SK-N-SH (cell line): ENCODE measurements at regions not wholly inside any gene's neighbourhood (a gene's known extent, or its start where the extent isn't known, plus 50 kb on each side); places are given as distances from the start of the nearest gene placed in this dataset.

Source experiments
- CTCF ChIA-PET: fragments of 300-600, 350-600 bp; formaldehyde crosslinking; extraction: SDS; loops from one replicate; lab custom pipeline; 2021; lab: Yijun Ruan, JAX
- POLR2A ChIA-PET: fragments of 350-600 bp; sonication (Branson Sonifier 250); formaldehyde crosslinking; extraction: SDS; loops from one replicate; lab custom pipeline; 2020; ENCODE audit warnings: antibody characterized with exemption, inconsistent platforms; lab: Yijun Ruan, JAX
- DNase-seq: peaks from one replicate; pipeline ENCODE4 v3.0.0; 2012
- H2AFZ ChIP-seq: fragments of 200-600 bp; sonication (generic); 2 replicates; pipeline ENCODE4 v1.8.1; 2016; ENCODE audit warnings: antibody characterized with exemption, mild to moderate bottlenecking, low read depth
- H3F3A ChIP-seq: fragments of 200-600 bp; sonication (generic); replicated peaks from 2 replicates; pipeline ENCODE3; 2016; ENCODE audit warnings: antibody characterized with exemption, mild to moderate bottlenecking; ENCODE audit not compliant: insufficient read depth
- H3K27ac ChIP-seq, 2 experiments: fragments of 200-500 bp in 1 of 2; fragments of 200-600 bp in 1 of 2; sonication (Bioruptor generic) in 1 of 2; sonication (generic), shearing (Covaris generic) in 1 of 2; 2 replicates each; pipeline versions ENCODE4 v1.5.1 to v1.6.1; 2014 to 2016; ENCODE audit warnings: low read depth in 2 of 2, inconsistent platforms in 1 of 2, low read length in 1 of 2, mild to moderate bottlenecking in 1 of 2, mixed read lengths in 1 of 2
- H3K27me3 ChIP-seq: fragments of 200-600 bp; sonication (generic), shearing (Covaris generic); 2 replicates; pipeline ENCODE4 v1.6.1; 2016; ENCODE audit warnings: mixed run types; ENCODE audit not compliant: insufficient read depth
- H3K36me3 ChIP-seq, 2 experiments: fragments of 200-500 bp in 1 of 2; fragments of 200-600 bp in 1 of 2; sonication (Bioruptor generic) in 1 of 2; sonication (generic) in 1 of 2; replicated peaks in 1 of 2; 2 replicates each; pipeline versions ENCODE3 to v1.5.1; 2014 to 2016; ENCODE audit warnings: low read length in 1 of 2, mild to moderate bottlenecking in 1 of 2; ENCODE audit not compliant: insufficient read depth in 2 of 2, control insufficient read depth in 1 of 2
- H3K4me1 ChIP-seq, 2 experiments: fragments of 200-500 bp in 1 of 2; fragments of 200-600 bp in 1 of 2; sonication (Bioruptor generic) in 1 of 2; sonication (generic), shearing (Covaris generic) in 1 of 2; 2 replicates each; pipeline versions ENCODE4 v1.5.1 to v1.6.1; 2014 to 2016; ENCODE audit warnings: low read depth in 1 of 2, low read length in 1 of 2, mixed run types in 1 of 2; ENCODE audit not compliant: insufficient read depth in 2 of 2, control insufficient read depth in 1 of 2
- H3K4me2 ChIP-seq: fragments of 200-600 bp; sonication (generic), shearing (Covaris generic); 2 replicates; pipeline ENCODE4 v1.6.1; 2017; ENCODE audit warnings: mixed run types
- H3K4me3 ChIP-seq, 2 experiments: fragments of 200-500 bp in 1 of 2; fragments of 200-600 bp in 1 of 2; sonication (Bioruptor generic) in 1 of 2; sonication (generic), shearing (Covaris generic) in 1 of 2; 2 replicates each; pipeline versions ENCODE4 v1.5.1 to v1.8.1; 2014 to 2016; ENCODE audit warnings: low read depth in 2 of 2, inconsistent platforms in 1 of 2, low read length in 1 of 2, mild to moderate bottlenecking in 1 of 2, mixed read lengths in 1 of 2, moderate library complexity in 1 of 2
- H3K79me2 ChIP-seq: fragments of 200-600 bp; sonication (generic); 2 replicates; pipeline ENCODE4 v1.8.1; 2017; ENCODE audit warnings: mild to moderate bottlenecking; ENCODE audit not compliant: insufficient read depth
- H3K9ac ChIP-seq: fragments of 200-600 bp; sonication (generic); 2 replicates; pipeline ENCODE4 v1.6.1; 2017; ENCODE audit warnings: mixed run types
- H3K9me2 ChIP-seq: fragments of 200-600 bp; sonication (generic); 2 replicates; pipeline ENCODE4 v1.6.1; 2017; ENCODE audit warnings: mixed run types
- H3K9me3 ChIP-seq: fragments of 200-600 bp; sonication (generic); 2 replicates; pipeline ENCODE4 v1.6.1; 2017; ENCODE audit warnings: mixed run types, mild to moderate bottlenecking, moderate library complexity
- H4K20me1 ChIP-seq: fragments of 200-600 bp; sonication (generic); 2 replicates; pipeline ENCODE4 v1.6.1; 2017; ENCODE audit warnings: mild to moderate bottlenecking, mixed run types; ENCODE audit not compliant: insufficient read depth
- CHD2 ChIP-seq: fragments of 150-350 bp; IDR thresholded peaks from 2 replicates; pipeline ENCODE4 v1.6.1; 2018; ENCODE audit warnings: low read length; ENCODE audit not compliant: partially characterized antibody
- ELF1 ChIP-seq: IDR thresholded peaks from 2 replicates; pipeline ENCODE4 v1.4.0; 2012
- EP300 ChIP-seq, 2 experiments: IDR thresholded peaks; 2 replicates each; pipeline versions ENCODE4 v1.4.0 to v1.6.1; 2012; ENCODE audit warnings: borderline replicate concordance in 1 of 2, low read depth in 1 of 2, low read length in 1 of 2
- FOSL2 ChIP-seq: IDR thresholded peaks from 2 replicates; pipeline ENCODE4 v1.4.0; 2012; ENCODE audit warnings: low read depth, mild to moderate bottlenecking, moderate library complexity, borderline replicate concordance
- FOXJ3 ChIP-seq: sonication (generic); formaldehyde crosslinking; IDR thresholded peaks from 2 replicates; pipeline ENCODE4 v1.5.1; 2020; ENCODE audit warnings: mild to moderate bottlenecking, missing genetic modification reagents
- FOXM1 ChIP-seq: IDR thresholded peaks from 2 replicates; pipeline ENCODE4 v1.4.0; 2012; ENCODE audit warnings: low read depth, mild to moderate bottlenecking
- GABPA ChIP-seq: IDR thresholded peaks from 2 replicates; pipeline ENCODE4 v1.4.0; 2012; ENCODE audit warnings: low read depth, mild to moderate bottlenecking
- GATA2 ChIP-seq: sonication (generic); formaldehyde crosslinking; IDR thresholded peaks from 2 replicates; pipeline ENCODE4 v1.5.0; 2020; ENCODE audit warnings: mild to moderate bottlenecking, missing genetic modification reagents
- JUND ChIP-seq: IDR thresholded peaks from 2 replicates; pipeline ENCODE4 v1.4.0; 2012
- MXI1 ChIP-seq: IDR thresholded peaks from 2 replicates; pipeline ENCODE4 v1.6.1; 2012; ENCODE audit warnings: mild to moderate bottlenecking, low read depth, low read length, improper control_type of control experiment
- NRF1 ChIP-seq: IDR thresholded peaks from 2 replicates; pipeline ENCODE4 v1.6.1; 2012; ENCODE audit warnings: low read depth, mild to moderate bottlenecking, low read length
- POLR2AphosphoS5 ChIP-seq: IDR thresholded peaks from 2 replicates; pipeline ENCODE4 v1.6.1; 2012; ENCODE audit warnings: low read depth, low read length
- RAD21 ChIP-seq: IDR thresholded peaks from 2 replicates; pipeline ENCODE4 v1.6.1; 2012; ENCODE audit warnings: mild to moderate bottlenecking, low read length
- RCOR1 ChIP-seq: fragments of 150-350 bp; IDR thresholded peaks from 2 replicates; pipeline ENCODE4 v1.6.1; 2017; ENCODE audit warnings: antibody characterized with exemption, low read length
- RFX5 ChIP-seq: IDR thresholded peaks from 2 replicates; pipeline ENCODE4 v1.6.1; 2012; ENCODE audit warnings: mild to moderate bottlenecking, improper control_type of control experiment, low read length
- RXRA ChIP-seq: IDR thresholded peaks from 2 replicates; pipeline ENCODE4 v1.4.0; 2012; ENCODE audit warnings: low read depth, mild to moderate bottlenecking, borderline replicate concordance
- SMC3 ChIP-seq: IDR thresholded peaks from 2 replicates; pipeline ENCODE4 v1.6.1; 2012; ENCODE audit warnings: low read depth, low read length, improper control_type of control experiment
- TAF1 ChIP-seq: IDR thresholded peaks from 2 replicates; pipeline ENCODE4 v1.6.1; 2012; ENCODE audit warnings: low read depth, mild to moderate bottlenecking, low read length, moderate library complexity, borderline replicate concordance
- TEAD4 ChIP-seq: IDR thresholded peaks from 2 replicates; pipeline ENCODE4 v1.4.0; 2012; ENCODE audit warnings: mild to moderate bottlenecking, borderline replicate concordance; ENCODE audit not compliant: insufficient read depth
- YY1 ChIP-seq: IDR thresholded peaks from 2 replicates; pipeline ENCODE4 v1.4.0; 2012; ENCODE audit warnings: low read depth, mild to moderate bottlenecking
- WGBS: methylation state at CpG from one replicate; pipeline ENCODE4 v1.1.6; 2017; ENCODE audit warnings: low lambda C conversion rate; 5-methylcytosine and 5-hydroxymethylcytosine counted together
- TF ChIP-seq, protein P1 (sequence below): IDR thresholded peaks from 2 replicates; pipeline ENCODE4 v1.4.0; 2012; ENCODE audit warnings: low read depth, borderline replicate concordance
- TF ChIP-seq, protein P2 (sequence below): IDR thresholded peaks from 2 replicates; pipeline ENCODE4; 2012
- TF ChIP-seq, protein P3 (sequence below): fragments of 150-350 bp; IDR thresholded peaks from 2 replicates; pipeline ENCODE4 v1.6.1; 2016; ENCODE audit warnings: mild to moderate bottlenecking, low read depth, low read length
- TF ChIP-seq, protein P4 (sequence below): IDR thresholded peaks from 2 replicates; pipeline ENCODE4 v1.4.0; 2012; ENCODE audit warnings: low read depth, borderline replicate concordance

DNA sequence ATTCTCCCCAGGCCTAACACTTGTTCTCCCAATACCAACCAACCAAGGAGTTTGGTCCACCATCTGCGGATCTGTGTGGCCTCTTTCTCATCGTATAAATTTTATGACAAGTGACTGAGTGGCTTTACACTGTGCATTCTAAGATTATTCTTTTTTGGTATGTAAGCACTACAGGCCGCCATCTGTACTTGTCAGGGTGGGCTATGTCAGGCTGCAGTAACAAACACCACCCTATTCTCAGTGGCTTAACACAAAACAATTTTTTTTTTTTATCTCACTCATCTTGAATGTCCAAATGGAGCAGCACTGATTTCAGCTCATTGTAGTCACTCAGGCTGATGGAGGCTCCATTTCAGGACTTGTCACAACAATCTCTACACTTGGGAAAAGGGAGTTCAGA, 412.7 kb upstream of the MIR17HG start (continued):
- TF ChIP-seq GABPA (no peak), MXI1 (no peak), RXRA (no peak), YY1 (no peak), SMC3 (no peak), NRF1 (no peak), RCOR1 (no peak), TEAD4 (no peak), ELF1 (no peak), JUND (no peak), CHD2 (no peak)
- TF ChIP-seq, protein P1, sequence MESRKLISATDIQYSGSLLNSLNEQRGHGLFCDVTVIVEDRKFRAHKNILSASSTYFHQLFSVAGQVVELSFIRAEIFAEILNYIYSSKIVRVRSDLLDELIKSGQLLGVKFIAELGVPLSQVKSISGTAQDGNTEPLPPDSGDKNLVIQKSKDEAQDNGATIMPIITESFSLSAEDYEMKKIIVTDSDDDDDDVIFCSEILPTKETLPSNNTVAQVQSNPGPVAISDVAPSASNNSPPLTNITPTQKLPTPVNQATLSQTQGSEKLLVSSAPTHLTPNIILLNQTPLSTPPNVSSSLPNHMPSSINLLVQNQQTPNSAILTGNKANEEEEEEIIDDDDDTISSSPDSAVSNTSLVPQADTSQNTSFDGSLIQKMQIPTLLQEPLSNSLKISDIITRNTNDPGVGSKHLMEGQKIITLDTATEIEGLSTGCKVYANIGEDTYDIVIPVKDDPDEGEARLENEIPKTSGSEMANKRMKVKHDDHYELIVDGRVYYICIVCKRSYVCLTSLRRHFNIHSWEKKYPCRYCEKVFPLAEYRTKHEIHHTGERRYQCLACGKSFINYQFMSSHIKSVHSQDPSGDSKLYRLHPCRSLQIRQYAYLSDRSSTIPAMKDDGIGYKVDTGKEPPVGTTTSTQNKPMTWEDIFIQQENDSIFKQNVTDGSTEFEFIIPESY: no peak
- TF ChIP-seq, protein P2, sequence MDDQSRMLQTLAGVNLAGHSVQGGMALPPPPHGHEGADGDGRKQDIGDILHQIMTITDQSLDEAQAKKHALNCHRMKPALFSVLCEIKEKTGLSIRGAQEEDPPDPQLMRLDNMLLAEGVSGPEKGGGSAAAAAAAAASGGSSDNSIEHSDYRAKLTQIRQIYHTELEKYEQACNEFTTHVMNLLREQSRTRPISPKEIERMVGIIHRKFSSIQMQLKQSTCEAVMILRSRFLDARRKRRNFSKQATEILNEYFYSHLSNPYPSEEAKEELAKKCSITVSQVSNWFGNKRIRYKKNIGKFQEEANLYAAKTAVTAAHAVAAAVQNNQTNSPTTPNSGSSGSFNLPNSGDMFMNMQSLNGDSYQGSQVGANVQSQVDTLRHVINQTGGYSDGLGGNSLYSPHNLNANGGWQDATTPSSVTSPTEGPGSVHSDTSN: no peak

DNA sequence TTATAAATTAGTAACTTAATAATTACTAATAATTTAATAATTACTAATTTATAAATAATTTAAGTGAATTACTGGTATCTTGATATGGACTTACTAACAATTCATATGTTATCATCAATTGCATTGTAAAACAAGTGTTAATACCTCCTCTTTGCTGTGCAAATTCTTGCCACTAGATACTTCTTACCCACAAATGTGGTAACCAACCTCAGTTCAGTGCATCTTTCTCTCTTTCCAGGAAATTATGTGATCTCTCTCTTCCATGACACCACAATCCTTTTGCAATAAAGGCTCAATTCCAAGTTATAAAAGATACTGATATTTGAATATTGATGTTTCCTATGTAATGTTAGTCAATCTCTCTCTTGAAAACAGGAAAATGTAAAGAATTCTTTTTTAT, 408.6 kb upstream of the MIR17HG start:
- Histone ChIP-seq H3K4me2 (no peak overlapping the region), H3K27ac (no peak overlapping the region), H3K4me1 (peaks cover 0 to under 1% of the 10 kb centered on the region in 2 experiments; a peak in 2 of 4 replicates), H3K9me3 (no peaks in the 10 kb centered on the region), H3K79me2 (no peaks in the 10 kb centered on the region), H4K20me1 (no peaks in the 10 kb centered on the region), H3K9me2 (no peaks in the 10 kb centered on the region)
- POLR2A ChIA-PET: no interaction called here
- no peak for TF ChIP-seq FOXJ3 (CRISPR knock-in tag)
- TF ChIP-seq, all 33 proteins: peak for 0
- Histone ChIP-seq H3F3A (no peaks in the 10 kb centered on the region), H3K9ac (no peak overlapping the region), H2AFZ (no peak overlapping the region), H3K36me3 (no peaks in the 10 kb centered on the region), H3K27me3 (no peaks in the 10 kb centered on the region), H3K4me3 (no peak overlapping the region)
- DNase-seq: no peak
- CTCF ChIA-PET: no interaction called here

DNA sequence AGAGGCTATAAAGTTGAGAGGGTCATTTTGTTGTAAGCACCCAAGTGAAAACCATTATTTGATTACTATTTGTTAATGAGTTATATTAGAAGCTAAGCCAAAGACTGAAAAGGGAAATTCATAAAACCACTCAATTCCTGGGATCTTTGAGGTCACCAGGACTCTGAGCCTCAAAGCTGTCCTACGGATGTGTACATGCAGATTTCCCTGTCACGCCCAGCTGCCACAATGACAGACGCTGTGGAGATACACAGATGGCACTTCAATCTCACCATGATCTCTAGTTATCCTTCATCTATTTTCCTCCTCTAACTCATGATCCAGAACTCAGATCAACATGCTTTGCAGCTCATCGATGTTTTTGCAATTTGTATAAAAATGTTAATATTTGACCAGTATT, 403.5 kb upstream of the MIR17HG start:
- WGBS: 33% methylated on average over 4 of the region's 4 CpGs
- no peak overlapping the region for H2AFZ ChIP-seq
- POLR2A ChIA-PET: no interaction called here
- TF ChIP-seq POLR2AphosphoS5 (no peak), RFX5 (no peak), RAD21 (no peak), FOXM1 (no peak), RXRA (no peak), RCOR1 (no peak), JUND (no peak), MXI1 (no peak), NRF1 (no peak), GATA2 (CRISPR knock-in tag) (no peak), EP300 (IDR thresholded peaks at IDR 0.05; ENCODE audit: borderline replicate concordance in 1 of 2, low read depth in 1 of 2, low read length in 1 of 2) (no peak), YY1 (no peak), TAF1 (no peak), FOSL2 (no peak)
- TF ChIP-seq, protein P3, sequence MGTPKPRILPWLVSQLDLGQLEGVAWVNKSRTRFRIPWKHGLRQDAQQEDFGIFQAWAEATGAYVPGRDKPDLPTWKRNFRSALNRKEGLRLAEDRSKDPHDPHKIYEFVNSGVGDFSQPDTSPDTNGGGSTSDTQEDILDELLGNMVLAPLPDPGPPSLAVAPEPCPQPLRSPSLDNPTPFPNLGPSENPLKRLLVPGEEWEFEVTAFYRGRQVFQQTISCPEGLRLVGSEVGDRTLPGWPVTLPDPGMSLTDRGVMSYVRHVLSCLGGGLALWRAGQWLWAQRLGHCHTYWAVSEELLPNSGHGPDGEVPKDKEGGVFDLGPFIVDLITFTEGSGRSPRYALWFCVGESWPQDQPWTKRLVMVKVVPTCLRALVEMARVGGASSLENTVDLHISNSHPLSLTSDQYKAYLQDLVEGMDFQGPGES: no peak
- TF ChIP-seq, protein P4, sequence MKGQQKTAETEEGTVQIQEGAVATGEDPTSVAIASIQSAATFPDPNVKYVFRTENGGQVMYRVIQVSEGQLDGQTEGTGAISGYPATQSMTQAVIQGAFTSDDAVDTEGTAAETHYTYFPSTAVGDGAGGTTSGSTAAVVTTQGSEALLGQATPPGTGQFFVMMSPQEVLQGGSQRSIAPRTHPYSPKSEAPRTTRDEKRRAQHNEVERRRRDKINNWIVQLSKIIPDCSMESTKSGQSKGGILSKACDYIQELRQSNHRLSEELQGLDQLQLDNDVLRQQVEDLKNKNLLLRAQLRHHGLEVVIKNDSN: no peak

More for the DNA sequence above, 403.5 kb upstream of the MIR17HG start:
- H3K4me2 ChIP-seq: no peak overlapping the region
- no peak for DNase-seq
- H3K4me3 ChIP-seq: no peak overlapping the region
- H3K9me2 ChIP-seq: no peaks in the 10 kb centered on the region
- H3K27ac ChIP-seq: no peak overlapping the region
- no peaks in the 10 kb centered on the region for H4K20me1 ChIP-seq
- no peaks in the 10 kb centered on the region for H3K36me3 ChIP-seq
- CTCF ChIA-PET: interaction anchor here (2.3 kb wide), 1 partner anchor 24 kb away, joined by 8 read pairs; no protein-coding TSS in a partner anchor
- H3K79me2 ChIP-seq: no peaks in the 10 kb centered on the region
- H3K9me3 ChIP-seq: no peaks in the 10 kb centered on the region
- peaks cover 0 to 2% of the 10 kb centered on the region in 2 experiments; a peak in 2 of 4 replicates for H3K4me1 ChIP-seq
- H3F3A ChIP-seq: no peaks in the 10 kb centered on the region
- H3K9ac ChIP-seq: no peak overlapping the region
- no peaks in the 10 kb centered on the region for H3K27me3 ChIP-seq
